Brain microvascular endothelial cell (primary cell): ENCODE measurements at regions not wholly inside any gene's neighbourhood (a gene's known extent, or its start where the extent isn't known, plus 50 kb on each side); places are given as distances from the start of the nearest gene placed in this dataset.

ENCODE experiments used
- DNase-seq: peaks from one replicate; pipeline ENCODE4 v3.0.0-alpha.2; 2020
- H3K27ac ChIP-seq: fragments of 250-450 bp; sonication (Bioruptor Pico); 2 replicates; pipeline ENCODE4 v1.5.1; 2020; ENCODE audit warnings: mild to moderate bottlenecking, moderate library complexity
- H3K27me3 ChIP-seq: fragments of 250-450 bp; sonication (Bioruptor Pico); replicated peaks from 2 replicates; pipeline ENCODE4 v1.5.1; 2020; ENCODE audit warnings: mild to moderate bottlenecking
- H3K36me3 ChIP-seq: fragments of 250-450 bp; sonication (Bioruptor Pico); replicated peaks from 2 replicates; pipeline ENCODE4 v1.5.1; 2020; ENCODE audit warnings: mild to moderate bottlenecking
- H3K4me3 ChIP-seq: 2 replicates; pipeline ENCODE4 v1.5.1; 2011; ENCODE audit warnings: low read depth, mild to moderate bottlenecking, control low read depth, low read length, moderate library complexity
- in situ Hi-C: cut with HindIII; loops from 2 replicates; pipeline ENCODE4 v1.10.0; 2017; ENCODE audit warnings: low sequenced_read_pairs, low pct_ligation_motif_present
- TF ChIP-seq, protein P1 (sequence below): IDR thresholded peaks from 2 replicates; pipeline ENCODE4 v1.5.1; 2011; ENCODE audit warnings: low read depth, mild to moderate bottlenecking, moderate library complexity, low read length, control low read depth, inconsistent platforms; ENCODE audit errors: missing control alignments

DNA sequence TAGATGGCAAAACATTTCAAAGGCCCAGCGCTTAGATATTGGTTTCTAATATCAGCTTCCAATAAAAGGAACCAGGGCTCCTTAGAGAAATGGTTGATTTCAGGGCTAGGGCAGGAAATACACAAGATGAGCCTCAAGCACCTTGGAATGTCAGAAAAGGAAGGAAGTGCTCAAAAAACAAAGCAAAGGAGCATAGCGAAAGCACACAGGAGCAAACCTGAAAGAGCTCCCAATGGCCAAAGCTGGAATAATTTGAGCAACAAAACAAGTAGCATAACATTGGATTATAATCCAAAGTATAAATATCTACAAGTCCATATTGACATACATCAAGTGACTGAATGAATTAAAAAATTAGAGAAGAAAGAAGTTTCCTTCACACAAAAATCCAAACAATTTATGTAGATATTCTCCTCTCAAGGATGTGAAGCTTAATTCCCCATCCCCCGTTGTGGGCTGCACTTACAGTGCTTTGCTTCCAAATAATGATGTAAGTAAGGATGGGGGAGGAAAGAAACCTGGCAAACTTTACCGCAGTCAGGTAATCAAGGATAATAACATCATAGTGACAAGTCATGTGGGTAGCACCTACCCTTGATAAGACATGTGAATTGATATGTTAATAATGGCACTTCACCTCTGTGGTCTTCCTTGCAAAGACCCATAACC lies 132.9 kb upstream of the DST start:
- TF ChIP-seq, protein P1, sequence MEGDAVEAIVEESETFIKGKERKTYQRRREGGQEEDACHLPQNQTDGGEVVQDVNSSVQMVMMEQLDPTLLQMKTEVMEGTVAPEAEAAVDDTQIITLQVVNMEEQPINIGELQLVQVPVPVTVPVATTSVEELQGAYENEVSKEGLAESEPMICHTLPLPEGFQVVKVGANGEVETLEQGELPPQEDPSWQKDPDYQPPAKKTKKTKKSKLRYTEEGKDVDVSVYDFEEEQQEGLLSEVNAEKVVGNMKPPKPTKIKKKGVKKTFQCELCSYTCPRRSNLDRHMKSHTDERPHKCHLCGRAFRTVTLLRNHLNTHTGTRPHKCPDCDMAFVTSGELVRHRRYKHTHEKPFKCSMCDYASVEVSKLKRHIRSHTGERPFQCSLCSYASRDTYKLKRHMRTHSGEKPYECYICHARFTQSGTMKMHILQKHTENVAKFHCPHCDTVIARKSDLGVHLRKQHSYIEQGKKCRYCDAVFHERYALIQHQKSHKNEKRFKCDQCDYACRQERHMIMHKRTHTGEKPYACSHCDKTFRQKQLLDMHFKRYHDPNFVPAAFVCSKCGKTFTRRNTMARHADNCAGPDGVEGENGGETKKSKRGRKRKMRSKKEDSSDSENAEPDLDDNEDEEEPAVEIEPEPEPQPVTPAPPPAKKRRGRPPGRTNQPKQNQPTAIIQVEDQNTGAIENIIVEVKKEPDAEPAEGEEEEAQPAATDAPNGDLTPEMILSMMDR = no peak
- DNase-seq = no peak
- no peak overlapping the region for H3K27ac ChIP-seq
- no peaks in the 10 kb centered on the region for H3K36me3 ChIP-seq
- no peak overlapping the region for H3K4me3 ChIP-seq
- in situ Hi-C loops = no loop called here
- H3K27me3 ChIP-seq = no peaks in the 10 kb centered on the region

- in situ Hi-C loops = no loop called here
- peak; percentile 76 for DNase-seq
- TF ChIP-seq, protein P1 = peak; percentile 16
- Histone ChIP-seq H3K4me3 (no peak overlapping the region), H3K27me3 (no peaks in the 10 kb centered on the region), H3K27ac (peak overlapping the region; percentile 7), H3K36me3 (no peaks in the 10 kb centered on the region)
These were observed 130.1 kb upstream of the DST start for GRCh38 chr6:56772737-56773184.

DNA sequence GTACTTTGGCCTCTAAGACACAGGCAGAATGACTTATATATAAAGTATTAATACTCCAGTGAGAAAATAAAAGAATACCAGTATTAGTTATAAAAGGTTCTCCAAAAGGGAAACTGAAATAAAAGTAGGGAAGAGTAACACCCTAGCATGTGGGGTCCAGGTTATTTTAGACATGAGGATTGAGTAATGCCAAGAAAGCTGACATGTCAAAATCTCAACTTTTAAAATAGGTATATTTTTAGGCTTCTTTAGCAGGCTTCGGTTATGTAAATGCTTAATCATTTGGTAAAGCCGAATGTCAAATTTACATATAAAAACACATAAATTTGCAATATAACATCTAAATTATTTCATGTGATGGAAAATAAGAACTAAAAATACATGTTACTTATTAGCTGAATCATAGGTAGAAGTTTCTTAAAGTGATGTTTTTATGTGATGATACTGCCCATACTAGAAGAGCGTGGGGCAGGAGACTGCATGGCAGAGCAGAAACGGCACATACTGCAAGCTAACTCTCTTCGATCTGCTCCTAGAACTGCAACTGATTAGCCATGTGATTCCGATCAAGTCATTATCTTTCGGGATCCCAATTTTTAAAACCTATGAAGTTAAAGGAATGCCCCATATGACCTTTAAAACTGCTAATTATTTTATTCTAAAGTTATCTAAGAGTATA lies 129.4 kb upstream of the DST start:
- TF ChIP-seq, protein P1 = no peak
- H3K27me3 ChIP-seq = no peaks in the 10 kb centered on the region
- no peak for DNase-seq
- no peaks in the 10 kb centered on the region for H3K36me3 ChIP-seq
- in situ Hi-C loops = no loop called here
- no peak overlapping the region for H3K4me3 ChIP-seq
- H3K27ac ChIP-seq = no peak overlapping the region

- in situ Hi-C loops = no loop called here
- TF ChIP-seq, protein P1 = no peak
- no peak overlapping the region for H3K27ac ChIP-seq
These were observed 128.5 kb upstream of the DST start for GRCh38 chr6:56771189-56771588.

DNA sequence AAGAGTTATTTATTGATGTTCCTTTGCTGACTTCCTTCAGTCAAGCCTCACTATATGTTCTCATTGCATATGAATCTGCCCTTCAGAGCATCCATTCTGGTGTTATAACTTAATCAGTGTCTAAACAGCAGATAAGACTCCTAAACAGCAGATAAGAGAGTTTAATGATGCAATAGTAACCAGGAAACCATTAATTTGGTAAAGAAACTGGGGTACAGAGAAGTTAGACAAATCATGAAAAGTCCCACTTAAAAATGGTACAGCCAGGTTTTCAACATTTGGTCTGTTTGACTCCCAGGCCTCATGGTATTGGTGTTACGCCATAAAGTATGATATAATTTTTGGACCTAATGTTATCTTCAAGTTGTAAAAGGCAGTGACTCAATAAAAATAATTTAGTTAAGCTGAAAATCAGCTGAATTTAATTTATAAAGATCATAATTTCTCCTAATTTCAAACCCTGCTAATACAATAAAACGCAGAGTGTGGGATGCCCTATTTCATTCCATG lies 127.4 kb upstream of the DST start:
- no peak overlapping the region for H3K4me3 ChIP-seq
- DNase-seq = no peak
- no peaks in the 10 kb centered on the region for H3K27me3 ChIP-seq
- in situ Hi-C loops = no loop called here
- TF ChIP-seq, protein P1 = no peak
- no peaks in the 10 kb centered on the region for H3K36me3 ChIP-seq
- H3K27ac ChIP-seq = no peak overlapping the region

More at GRCh38 chr6:56771189-56771588, 128.5 kb upstream of the DST start:
- H3K27me3 ChIP-seq = no peaks in the 10 kb centered on the region
- no peaks in the 10 kb centered on the region for H3K36me3 ChIP-seq
- no peak for DNase-seq
- no peak overlapping the region for H3K4me3 ChIP-seq
